ENCODE measurements at regions not wholly inside any gene's neighbourhood (a gene's known extent, or its start where the extent isn't known, plus 50 kb on each side); places are given as distances from the start of the nearest gene placed in this dataset.

GRCh38 chr12:77630790-77631445, 199.8 kb upstream of the NAV3 start:
- H3K9me3 ChIP-seq (ENCODE audit: control insufficient read depth, insufficient read depth, low read depth, low read length): no peaks in the 10 kb centered on the region
- POLR2A ChIA-PET: no interaction called here
- no peaks in the 10 kb centered on the region for H3K36me3 ChIP-seq (ENCODE audit: control insufficient read depth in 2 of 2, insufficient read depth in 1 of 2, low read length in 2 of 2)
- no peak overlapping the region for H3K4me3 ChIP-seq (ENCODE audit: low read depth, low read length)
- TF ChIP-seq ZNF10 (tag by site-specific recombination; IDR thresholded peaks at IDR 0.05): no peak
- no peak for TF ChIP-seq MYNN (tag by site-specific recombination; IDR thresholded peaks at IDR 0.05; ENCODE audit: borderline replicate concordance)
- TF ChIP-seq ZNF174 (tag by site-specific recombination; IDR thresholded peaks at IDR 0.05): no peak
- TF ChIP-seq OVOL3 (tag by site-specific recombination; IDR thresholded peaks at IDR 0.05): no peak
- no peak for TF ChIP-seq ZNF214 (tag by site-specific recombination; IDR thresholded peaks at IDR 0.05; ENCODE audit: borderline replicate concordance)
- no peak for TF ChIP-seq ZNF701 (tag by site-specific recombination; IDR thresholded peaks at IDR 0.05)
- no peak for TF ChIP-seq SP2 (tag by site-specific recombination; IDR thresholded peaks at IDR 0.05)
- no peak for TF ChIP-seq ZSCAN23 (tag by site-specific recombination; IDR thresholded peaks at IDR 0.05)
- CTCF ChIA-PET: interaction anchor here (0.6 kb wide), 1 partner anchor 90 kb away, joined by 4 read pairs; no protein-coding TSS in a partner anchor
- H3K27ac ChIP-seq (ENCODE audit: extremely low read depth, low read depth, low read length): no peak overlapping the region
- no peaks in the 10 kb centered on the region for H3K4me1 ChIP-seq (ENCODE audit: control insufficient read depth, insufficient read depth, low read length)

- Histone ChIP-seq H3K36me3 (ENCODE audit: control insufficient read depth in 2 of 2, insufficient read depth in 1 of 2, low read length in 2 of 2) (no peaks in the 10 kb centered on the region), H3K27ac (ENCODE audit: extremely low read depth, low read depth, low read length) (no peak overlapping the region), H3K4me1 (ENCODE audit: control insufficient read depth, insufficient read depth, low read length) (no peaks in the 10 kb centered on the region), H3K4me3 (ENCODE audit: low read depth, low read length) (no peak overlapping the region), H3K9me3 (ENCODE audit: control insufficient read depth, insufficient read depth, low read depth, low read length) (no peaks in the 10 kb centered on the region)
- CTCF ChIA-PET: no interaction called here
- TF ChIP-seq SP2 (tag by site-specific recombination; IDR thresholded peaks at IDR 0.05): no peak
- no peak for TF ChIP-seq OVOL3 (tag by site-specific recombination; IDR thresholded peaks at IDR 0.05)
- no peak for TF ChIP-seq ZNF350 (tag by site-specific recombination; IDR thresholded peaks at IDR 0.05)
- TF ChIP-seq ZNF645 (tag by site-specific recombination; IDR thresholded peaks at IDR 0.05): no peak
- TF ChIP-seq ZNF248 (tag by site-specific recombination; IDR thresholded peaks at IDR 0.05): no peak
- TF ChIP-seq, protein P1, sequence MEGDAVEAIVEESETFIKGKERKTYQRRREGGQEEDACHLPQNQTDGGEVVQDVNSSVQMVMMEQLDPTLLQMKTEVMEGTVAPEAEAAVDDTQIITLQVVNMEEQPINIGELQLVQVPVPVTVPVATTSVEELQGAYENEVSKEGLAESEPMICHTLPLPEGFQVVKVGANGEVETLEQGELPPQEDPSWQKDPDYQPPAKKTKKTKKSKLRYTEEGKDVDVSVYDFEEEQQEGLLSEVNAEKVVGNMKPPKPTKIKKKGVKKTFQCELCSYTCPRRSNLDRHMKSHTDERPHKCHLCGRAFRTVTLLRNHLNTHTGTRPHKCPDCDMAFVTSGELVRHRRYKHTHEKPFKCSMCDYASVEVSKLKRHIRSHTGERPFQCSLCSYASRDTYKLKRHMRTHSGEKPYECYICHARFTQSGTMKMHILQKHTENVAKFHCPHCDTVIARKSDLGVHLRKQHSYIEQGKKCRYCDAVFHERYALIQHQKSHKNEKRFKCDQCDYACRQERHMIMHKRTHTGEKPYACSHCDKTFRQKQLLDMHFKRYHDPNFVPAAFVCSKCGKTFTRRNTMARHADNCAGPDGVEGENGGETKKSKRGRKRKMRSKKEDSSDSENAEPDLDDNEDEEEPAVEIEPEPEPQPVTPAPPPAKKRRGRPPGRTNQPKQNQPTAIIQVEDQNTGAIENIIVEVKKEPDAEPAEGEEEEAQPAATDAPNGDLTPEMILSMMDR (tag by site-specific recombination; IDR thresholded peaks at IDR 0.05): no peak
- POLR2A ChIA-PET: no interaction called here
These were observed 200.3 kb upstream of the NAV3 start for GRCh38 chr12:77630344-77630743.

- H3K36me3 ChIP-seq (ENCODE audit: control insufficient read depth in 2 of 2, insufficient read depth in 1 of 2, low read length in 2 of 2): no peaks in the 10 kb centered on the region
- POLR2A ChIA-PET: no interaction called here
- H3K4me3 ChIP-seq (ENCODE audit: low read depth, low read length): no peak overlapping the region
- no peak overlapping the region for H3K27ac ChIP-seq (ENCODE audit: extremely low read depth, low read depth, low read length)
- H3K9me3 ChIP-seq (ENCODE audit: control insufficient read depth, insufficient read depth, low read depth, low read length): no peaks in the 10 kb centered on the region
- H3K4me1 ChIP-seq (ENCODE audit: control insufficient read depth, insufficient read depth, low read length): no peaks in the 10 kb centered on the region
- TF ChIP-seq, protein P2, sequence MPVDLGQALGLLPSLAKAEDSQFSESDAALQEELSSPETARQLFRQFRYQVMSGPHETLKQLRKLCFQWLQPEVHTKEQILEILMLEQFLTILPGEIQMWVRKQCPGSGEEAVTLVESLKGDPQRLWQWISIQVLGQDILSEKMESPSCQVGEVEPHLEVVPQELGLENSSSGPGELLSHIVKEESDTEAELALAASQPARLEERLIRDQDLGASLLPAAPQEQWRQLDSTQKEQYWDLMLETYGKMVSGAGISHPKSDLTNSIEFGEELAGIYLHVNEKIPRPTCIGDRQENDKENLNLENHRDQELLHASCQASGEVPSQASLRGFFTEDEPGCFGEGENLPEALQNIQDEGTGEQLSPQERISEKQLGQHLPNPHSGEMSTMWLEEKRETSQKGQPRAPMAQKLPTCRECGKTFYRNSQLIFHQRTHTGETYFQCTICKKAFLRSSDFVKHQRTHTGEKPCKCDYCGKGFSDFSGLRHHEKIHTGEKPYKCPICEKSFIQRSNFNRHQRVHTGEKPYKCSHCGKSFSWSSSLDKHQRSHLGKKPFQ (tag by site-specific recombination; IDR thresholded peaks at IDR 0.05): no peak
- TF ChIP-seq ZNF747 (tag by site-specific recombination; IDR thresholded peaks at IDR 0.05) (no peak), ZNF610 (tag by site-specific recombination; IDR thresholded peaks at IDR 0.05; ENCODE audit: borderline replicate concordance) (no peak), PRDM1 (tag by site-specific recombination; IDR thresholded peaks at IDR 0.05) (no peak), ZNF600 (tag by site-specific recombination; IDR thresholded peaks at IDR 0.05) (no peak)
- TF ChIP-seq, protein P3, sequence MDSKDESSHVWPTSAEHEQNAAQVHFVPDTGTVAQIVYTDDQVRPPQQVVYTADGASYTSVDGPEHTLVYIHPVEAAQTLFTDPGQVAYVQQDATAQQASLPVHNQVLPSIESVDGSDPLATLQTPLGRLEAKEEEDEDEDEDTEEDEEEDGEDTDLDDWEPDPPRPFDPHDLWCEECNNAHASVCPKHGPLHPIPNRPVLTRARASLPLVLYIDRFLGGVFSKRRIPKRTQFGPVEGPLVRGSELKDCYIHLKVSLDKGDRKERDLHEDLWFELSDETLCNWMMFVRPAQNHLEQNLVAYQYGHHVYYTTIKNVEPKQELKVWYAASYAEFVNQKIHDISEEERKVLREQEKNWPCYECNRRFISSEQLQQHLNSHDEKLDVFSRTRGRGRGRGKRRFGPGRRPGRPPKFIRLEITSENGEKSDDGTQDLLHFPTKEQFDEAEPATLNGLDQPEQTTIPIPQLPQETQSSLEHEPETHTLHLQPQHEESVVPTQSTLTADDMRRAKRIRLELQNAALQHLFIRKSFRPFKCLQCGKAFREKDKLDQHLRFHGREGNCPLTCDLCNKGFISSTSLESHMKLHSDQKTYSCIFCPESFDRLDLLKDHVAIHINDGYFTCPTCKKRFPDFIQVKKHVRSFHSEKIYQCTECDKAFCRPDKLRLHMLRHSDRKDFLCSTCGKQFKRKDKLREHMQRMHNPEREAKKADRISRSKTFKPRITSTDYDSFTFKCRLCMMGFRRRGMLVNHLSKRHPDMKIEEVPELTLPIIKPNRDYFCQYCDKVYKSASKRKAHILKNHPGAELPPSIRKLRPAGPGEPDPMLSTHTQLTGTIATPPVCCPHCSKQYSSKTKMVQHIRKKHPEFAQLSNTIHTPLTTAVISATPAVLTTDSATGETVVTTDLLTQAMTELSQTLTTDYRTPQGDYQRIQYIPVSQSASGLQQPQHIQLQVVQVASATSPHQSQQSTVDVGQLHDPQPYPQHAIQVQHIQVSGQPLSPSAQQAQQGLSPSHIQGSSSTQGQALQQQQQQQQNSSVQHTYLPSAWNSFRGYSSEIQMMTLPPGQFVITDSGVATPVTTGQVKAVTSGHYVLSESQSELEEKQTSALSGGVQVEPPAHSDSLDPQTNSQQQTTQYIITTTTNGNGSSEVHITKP (tag by site-specific recombination; IDR thresholded peaks at IDR 0.05): no peak
- TF ChIP-seq, protein P4, sequence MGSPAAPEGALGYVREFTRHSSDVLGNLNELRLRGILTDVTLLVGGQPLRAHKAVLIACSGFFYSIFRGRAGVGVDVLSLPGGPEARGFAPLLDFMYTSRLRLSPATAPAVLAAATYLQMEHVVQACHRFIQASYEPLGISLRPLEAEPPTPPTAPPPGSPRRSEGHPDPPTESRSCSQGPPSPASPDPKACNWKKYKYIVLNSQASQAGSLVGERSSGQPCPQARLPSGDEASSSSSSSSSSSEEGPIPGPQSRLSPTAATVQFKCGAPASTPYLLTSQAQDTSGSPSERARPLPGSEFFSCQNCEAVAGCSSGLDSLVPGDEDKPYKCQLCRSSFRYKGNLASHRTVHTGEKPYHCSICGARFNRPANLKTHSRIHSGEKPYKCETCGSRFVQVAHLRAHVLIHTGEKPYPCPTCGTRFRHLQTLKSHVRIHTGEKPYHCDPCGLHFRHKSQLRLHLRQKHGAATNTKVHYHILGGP (tag by site-specific recombination; IDR thresholded peaks at IDR 0.05): no peak
- CTCF ChIA-PET: interaction anchor here (0.9 kb wide), 1 partner anchor 13 kb away, joined by 3 read pairs; no protein-coding TSS in a partner anchor
These were observed 201.6 kb upstream of the NAV3 start for GRCh38 chr12:77629141-77629540.

Data from HEK293 (cell line).